Naive thymus-derived CD4-positive, alpha-beta T cell (primary cell): ENCODE measurements at regions not wholly inside any gene's neighbourhood (a gene's known extent, or its start where the extent isn't known, plus 50 kb on each side); places are given as distances from the start of the nearest gene placed in this dataset.

Experiments
- ATAC-seq: fragments of 150-1000 bp; cut with Tn5 transposase; 2 replicates; pipeline ENCODE4 v1.10.0; 2021; ENCODE audit warnings: mild to moderate bottlenecking, moderate library complexity
- CTCF ChIA-PET: fragments of 350-600 bp; sonication (Branson Sonifier 250); formaldehyde crosslinking; loops from one replicate; lab custom pipeline; 2021; ENCODE audit warnings: antibody characterized with exemption; lab: Charles Lee
- POLR2A ChIA-PET: fragments of 350-600 bp; sonication (Branson Sonifier 250); formaldehyde crosslinking; loops from one replicate; lab custom pipeline; 2021; ENCODE audit warnings: antibody characterized with exemption, inconsistent platforms; lab: Charles Lee
- DNase-seq, 9 donors: peaks; one replicate each; pipeline versions ENCODE4 v3.0.0 to v3.0.0-alpha.2; 2020 to 2022; ENCODE audit warnings: mixed read lengths in 1 of 9
- H3K27ac ChIP-seq: one replicate; pipeline ENCODE4 v1.7.0; 2013; ENCODE audit warnings: mild to moderate bottlenecking, low read depth, low read length, moderate library complexity
- H3K27me3 ChIP-seq, 2 donors: one replicate each; pipeline ENCODE4 v1.7.0; 2013; ENCODE audit warnings: low read length in 2 of 2, mild to moderate bottlenecking in 2 of 2, moderate library complexity in 2 of 2; ENCODE audit not compliant: control insufficient read depth in 2 of 2, insufficient read depth in 2 of 2
- H3K36me3 ChIP-seq, 3 experiments: 1 replicate in 2 of 3; 2 replicates in 1 of 3; pipeline ENCODE4 v1.7.0; 2013; ENCODE audit warnings: low read length in 3 of 3, mild to moderate bottlenecking in 3 of 3, moderate library complexity in 1 of 3; ENCODE audit not compliant: insufficient read depth in 3 of 3, control insufficient read depth in 2 of 3
- H3K4me1 ChIP-seq, 2 donors: one replicate each; pipeline ENCODE4 v1.7.0; 2013; ENCODE audit warnings: low read length in 2 of 2, mild to moderate bottlenecking in 2 of 2, moderate library complexity in 1 of 2; ENCODE audit not compliant: control insufficient read depth in 2 of 2, insufficient read depth in 2 of 2
- H3K4me3 ChIP-seq: 2 replicates; pipeline ENCODE4 v1.7.0; 2013; ENCODE audit warnings: mild to moderate bottlenecking, low read length
- H3K9me3 ChIP-seq, 3 experiments: 1 replicate in 2 of 3; 2 replicates in 1 of 3; pipeline ENCODE4 v1.7.0; 2013; ENCODE audit warnings: low read length in 3 of 3; ENCODE audit not compliant: control insufficient read depth in 2 of 3
- H3K27ac Mint-ChIP-seq, 9 donors: one replicate each; pipeline ENCODE4 v1.8.0; 2020 to 2022; ENCODE audit warnings: mixed read lengths in 9 of 9, mild to moderate bottlenecking in 8 of 9, moderate library complexity in 5 of 9, inconsistent platforms in 2 of 9
- H3K27me3 Mint-ChIP-seq, 5 donors: one replicate each; pipeline ENCODE4 v1.8.0; 2021 to 2022; ENCODE audit warnings: mixed read lengths in 5 of 5, mild to moderate bottlenecking in 1 of 5
- H3K36me3 Mint-ChIP-seq, 5 donors: one replicate each; pipeline ENCODE4 v1.8.0; 2020 to 2022; ENCODE audit warnings: mixed read lengths in 5 of 5, mild to moderate bottlenecking in 3 of 5, inconsistent platforms in 1 of 5
- H3K4me1 Mint-ChIP-seq, 7 donors: one replicate each; pipeline ENCODE4 v1.8.0; 2020 to 2022; ENCODE audit warnings: mixed read lengths in 7 of 7, mild to moderate bottlenecking in 3 of 7, inconsistent platforms in 1 of 7
- H3K4me3 Mint-ChIP-seq, 10 donors: one replicate each; pipeline ENCODE4 v1.8.0; 2020 to 2022; ENCODE audit warnings: mild to moderate bottlenecking in 10 of 10, mixed read lengths in 10 of 10, moderate library complexity in 6 of 10, inconsistent platforms in 2 of 10
- H3K9me3 Mint-ChIP-seq, 11 donors: one replicate each; pipeline ENCODE4 v1.8.0; 2020 to 2022; ENCODE audit warnings: mixed read lengths in 11 of 11, mild to moderate bottlenecking in 4 of 11, inconsistent platforms in 1 of 11, moderate library complexity in 1 of 11
- intact Hi-C, 2 donors: fragments of 100-400 bp; cut with micrococcal nuclease; formaldehyde crosslinking; loops; one replicate each; pipeline ENCODE4 v1.15.1; 2023

DNA sequence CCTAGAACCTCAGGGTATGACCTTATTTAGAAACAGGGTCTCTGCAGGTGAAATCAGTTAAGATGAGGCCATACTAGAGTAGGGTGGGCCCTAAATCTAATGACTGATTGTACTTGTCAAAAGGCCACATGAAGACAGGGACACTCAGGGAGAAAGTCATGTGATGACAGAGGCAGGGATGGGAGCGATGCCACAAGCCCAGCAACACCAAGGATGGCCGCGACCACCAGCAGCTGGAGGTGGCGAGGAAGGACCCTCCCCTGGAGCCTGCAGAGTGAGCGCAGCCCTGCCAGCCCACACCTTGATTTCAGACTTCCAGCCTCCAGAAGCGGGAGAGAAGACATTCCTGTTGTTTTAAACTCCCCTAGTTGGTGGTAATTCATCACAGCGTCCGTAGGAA is 199.9 kb downstream of the PHETA1 start:
- H3K9me3 Mint-ChIP-seq = no peaks in the 10 kb centered on the region
- intact Hi-C loops = no loop called here
- H3K27me3 Mint-ChIP-seq = peaks cover 0 to 7% (median 0%) of the 10 kb centered on the region in 5 donors
- no peaks in the 10 kb centered on the region for H3K27me3 ChIP-seq
- no peaks in the 10 kb centered on the region for H3K9me3 ChIP-seq
- H3K4me3 ChIP-seq = no peak overlapping the region
- no peak for DNase-seq
- H3K36me3 ChIP-seq = no peaks in the 10 kb centered on the region
- peaks cover 0 to 13% (median 4%) of the 10 kb centered on the region in 7 donors for H3K4me1 Mint-ChIP-seq
- H3K27ac ChIP-seq = no peak overlapping the region
- no peak overlapping the region for H3K4me3 Mint-ChIP-seq
- ChIA-PET CTCF (no interaction called here), POLR2A (no interaction called here)
- H3K27ac Mint-ChIP-seq = no peak overlapping the region
- no peaks in the 10 kb centered on the region for H3K4me1 ChIP-seq
- ATAC-seq = no peak
- H3K36me3 Mint-ChIP-seq = no peaks in the 10 kb centered on the region

DNA sequence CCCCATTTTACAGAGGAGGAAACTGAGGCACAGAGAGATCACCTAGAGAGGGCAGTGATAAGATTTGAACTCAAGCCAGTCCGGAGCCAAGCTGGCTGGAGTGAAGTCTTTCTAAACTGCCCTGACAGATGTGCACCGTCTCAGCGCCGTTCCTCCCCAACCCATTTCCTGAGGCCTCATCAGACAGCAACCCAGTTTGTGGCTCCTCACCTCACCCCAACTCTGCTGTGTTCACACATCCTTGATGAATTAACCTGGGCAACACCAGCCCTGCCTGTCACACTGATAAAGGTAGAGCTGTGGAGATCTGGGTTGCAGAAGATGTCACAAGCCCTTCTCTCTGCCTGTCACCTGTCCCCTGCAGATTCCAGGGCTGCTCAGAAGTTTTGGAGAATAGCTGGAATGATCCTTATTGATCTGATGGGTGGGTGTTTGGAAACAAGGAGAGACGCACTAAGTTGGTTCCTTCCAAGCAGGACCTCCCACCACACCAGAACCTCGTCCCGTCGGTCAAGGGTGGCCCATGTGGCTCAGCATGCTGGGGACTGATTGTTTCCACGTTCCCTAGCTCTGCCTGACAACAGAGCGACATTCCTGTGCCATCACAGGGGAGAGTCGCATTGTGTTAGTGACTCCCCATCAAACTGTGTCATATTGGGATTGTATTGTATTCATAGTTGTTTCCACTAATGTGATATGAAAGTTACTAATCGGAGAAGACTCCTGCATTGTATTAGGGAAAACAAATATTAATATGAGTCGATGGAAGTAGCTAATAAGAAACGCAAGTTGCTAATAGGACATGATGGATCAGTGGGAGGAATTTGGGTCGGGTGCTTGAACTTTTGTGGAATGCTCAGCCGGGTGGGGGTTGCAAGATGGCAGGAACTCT is 200.6 kb downstream of the PHETA1 start:
- no peaks in the 10 kb centered on the region for H3K36me3 ChIP-seq
- ATAC-seq (no peak), DNase-seq (no peak)
- no peak overlapping the region for H3K4me3 Mint-ChIP-seq
- peaks cover 0 to 7% (median 0%) of the 10 kb centered on the region in 5 donors for H3K27me3 Mint-ChIP-seq
- no peaks in the 10 kb centered on the region for H3K4me1 ChIP-seq
- no peaks in the 10 kb centered on the region for H3K9me3 ChIP-seq
- H3K4me1 Mint-ChIP-seq = peaks cover 0 to 13% (median 4%) of the 10 kb centered on the region in 7 donors
- POLR2A ChIA-PET = no interaction called here
- H3K4me3 ChIP-seq = no peak overlapping the region
- no peaks in the 10 kb centered on the region for H3K36me3 Mint-ChIP-seq
- no peaks in the 10 kb centered on the region for H3K27me3 ChIP-seq
- intact Hi-C loops = no loop called here
- CTCF ChIA-PET = no interaction called here
- H3K27ac ChIP-seq = no peak overlapping the region
- H3K27ac Mint-ChIP-seq = no peak overlapping the region
- no peaks in the 10 kb centered on the region for H3K9me3 Mint-ChIP-seq

DNA sequence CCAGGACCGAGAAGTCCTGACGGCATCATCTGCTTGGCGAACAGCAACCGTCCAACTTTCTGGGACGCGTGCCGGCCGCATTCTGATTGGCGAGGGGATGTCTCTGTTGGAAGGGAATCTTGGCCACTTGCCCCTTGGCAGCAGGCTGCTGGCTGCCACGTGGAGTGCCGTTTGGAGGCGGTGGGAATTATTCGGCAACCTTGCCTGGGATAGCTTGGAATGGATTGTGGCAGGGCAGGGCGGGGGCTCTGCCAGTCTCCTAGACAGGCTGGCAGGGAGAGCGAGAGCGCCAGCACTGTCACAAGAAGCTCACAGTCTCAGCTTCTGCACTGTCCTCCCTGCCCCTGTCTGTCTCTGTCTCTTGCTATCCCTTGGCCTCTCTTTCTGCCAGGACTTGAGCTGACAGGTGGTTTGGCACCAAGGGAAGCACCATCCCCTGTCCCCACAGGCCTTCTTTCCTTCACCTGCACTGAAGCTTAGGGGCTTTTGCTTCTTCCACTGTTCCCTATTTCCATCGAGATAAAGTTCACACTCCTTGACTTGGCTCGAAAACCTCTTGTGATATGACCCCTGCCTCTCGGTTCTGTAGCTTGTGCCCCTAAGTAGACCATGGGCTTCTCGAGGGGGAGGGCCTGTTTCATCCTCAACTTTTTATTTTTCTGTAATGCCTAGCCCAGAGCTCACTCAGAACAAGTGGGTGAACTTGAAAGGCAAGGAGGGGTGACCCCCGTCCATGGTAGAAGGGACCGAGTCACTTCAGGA is 201.9 kb downstream of the PHETA1 start:
- Histone ChIP-seq H3K9me3 (no peaks in the 10 kb centered on the region), H3K27me3 (no peaks in the 10 kb centered on the region), H3K36me3 (no peaks in the 10 kb centered on the region), H3K4me3 (no peak overlapping the region), H3K4me1 (no peaks in the 10 kb centered on the region), H3K27ac (no peak overlapping the region)
- Mint-ChIP-seq H3K36me3 (no peaks in the 10 kb centered on the region), H3K4me3 (no peak overlapping the region), H3K27ac (no peak overlapping the region), H3K9me3 (no peaks in the 10 kb centered on the region), H3K4me1 (peaks cover 0 to 13% (median 4%) of the 10 kb centered on the region in 7 donors), H3K27me3 (peaks cover 0 to 7% (median 0%) of the 10 kb centered on the region in 5 donors)
- POLR2A ChIA-PET = no interaction called here
- DNase-seq = no peak
- intact Hi-C loops = no loop called here
- no peak for ATAC-seq
- CTCF ChIA-PET = interaction anchor here (0.7 kb wide), 1 partner anchor 12 kb away, joined by 3 read pairs; no protein-coding TSS in a partner anchor

DNA sequence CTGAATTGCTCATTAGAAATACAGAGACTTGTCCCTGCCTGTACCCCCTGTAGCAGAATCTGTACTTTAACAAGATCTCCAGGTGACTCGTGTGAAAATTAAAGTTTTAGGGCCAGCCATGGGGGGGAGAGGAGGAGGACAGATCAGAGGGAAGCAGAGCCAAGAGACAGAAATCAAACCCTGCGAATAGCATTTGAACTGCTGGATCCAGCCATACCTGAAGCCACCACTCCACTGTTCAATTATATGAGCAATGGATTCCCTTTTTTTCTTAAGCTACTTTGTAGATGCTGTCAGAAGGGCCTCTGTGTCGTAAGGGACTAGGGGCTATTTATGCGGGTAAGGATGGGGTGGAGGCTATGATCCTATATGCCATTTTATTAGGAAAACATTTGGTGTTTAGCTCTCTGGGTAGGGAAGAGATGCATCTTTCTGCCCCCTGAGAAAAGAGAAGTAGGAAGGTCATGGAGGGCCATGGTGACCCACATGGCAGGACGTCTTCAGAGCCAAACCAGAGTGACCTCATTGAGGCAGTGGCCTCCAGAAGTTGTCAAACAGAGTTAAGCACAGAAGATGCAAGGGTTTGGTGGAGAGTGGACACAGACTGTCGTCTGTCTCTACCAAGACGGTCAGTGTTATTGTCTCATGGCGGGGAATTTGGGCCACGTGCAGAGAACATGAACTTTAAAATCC is 203.9 kb downstream of the PHETA1 start:
- Mint-ChIP-seq H3K4me1 (peaks cover 0 to 12% (median 0%) of the 10 kb centered on the region in 7 donors), H3K4me3 (no peak overlapping the region), H3K9me3 (no peaks in the 10 kb centered on the region), H3K36me3 (no peaks in the 10 kb centered on the region), H3K27me3 (peaks cover 0 to 4% (median 0%) of the 10 kb centered on the region in 5 donors), H3K27ac (no peak overlapping the region)
- no peaks in the 10 kb centered on the region for H3K9me3 ChIP-seq
- no peak for ATAC-seq
- POLR2A ChIA-PET = no interaction called here
- DNase-seq = no peak
- H3K4me1 ChIP-seq = no peaks in the 10 kb centered on the region
- no peak overlapping the region for H3K4me3 ChIP-seq
- no peak overlapping the region for H3K27ac ChIP-seq
- H3K27me3 ChIP-seq = no peaks in the 10 kb centered on the region
- CTCF ChIA-PET = no interaction called here
- H3K36me3 ChIP-seq = no peaks in the 10 kb centered on the region
- intact Hi-C loops = no loop called here

DNA sequence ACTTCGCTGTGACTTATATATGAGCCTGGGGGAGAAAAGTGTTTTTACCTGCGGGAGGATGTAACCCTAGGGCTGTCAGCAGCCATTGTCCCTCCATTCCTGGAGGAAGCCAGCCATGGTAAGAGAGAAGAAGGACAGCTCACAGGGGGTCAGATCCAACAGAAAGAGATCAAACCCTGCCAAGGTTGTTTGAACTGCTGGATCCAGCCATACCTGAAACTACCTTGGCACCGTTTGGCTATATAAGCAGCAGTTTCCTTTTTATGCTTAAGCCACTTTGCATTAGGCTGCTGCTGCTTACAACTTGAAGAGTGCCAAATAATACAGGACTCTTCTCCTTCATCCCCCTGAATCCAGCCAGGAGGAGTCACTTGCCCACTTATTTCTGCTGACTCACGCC is 205.5 kb downstream of the PHETA1 start:
- H3K27me3 Mint-ChIP-seq = peaks cover 0 to 4% (median 0%) of the 10 kb centered on the region in 5 donors
- POLR2A ChIA-PET = no interaction called here
- H3K27me3 ChIP-seq = no peaks in the 10 kb centered on the region
- DNase-seq (no peak), ATAC-seq (no peak)
- no peaks in the 10 kb centered on the region for H3K9me3 ChIP-seq
- no peak overlapping the region for H3K4me3 ChIP-seq
- no peaks in the 10 kb centered on the region for H3K9me3 Mint-ChIP-seq
- H3K36me3 ChIP-seq = no peaks in the 10 kb centered on the region
- H3K27ac ChIP-seq = no peak overlapping the region
- intact Hi-C loops = no loop called here
- H3K4me1 Mint-ChIP-seq = peaks cover 0 to 5% (median 0%) of the 10 kb centered on the region in 7 donors
- no peaks in the 10 kb centered on the region for H3K36me3 Mint-ChIP-seq
- CTCF ChIA-PET = no interaction called here
- no peak overlapping the region for H3K27ac Mint-ChIP-seq
- no peak overlapping the region for H3K4me3 Mint-ChIP-seq
- H3K4me1 ChIP-seq = no peaks in the 10 kb centered on the region

DNA sequence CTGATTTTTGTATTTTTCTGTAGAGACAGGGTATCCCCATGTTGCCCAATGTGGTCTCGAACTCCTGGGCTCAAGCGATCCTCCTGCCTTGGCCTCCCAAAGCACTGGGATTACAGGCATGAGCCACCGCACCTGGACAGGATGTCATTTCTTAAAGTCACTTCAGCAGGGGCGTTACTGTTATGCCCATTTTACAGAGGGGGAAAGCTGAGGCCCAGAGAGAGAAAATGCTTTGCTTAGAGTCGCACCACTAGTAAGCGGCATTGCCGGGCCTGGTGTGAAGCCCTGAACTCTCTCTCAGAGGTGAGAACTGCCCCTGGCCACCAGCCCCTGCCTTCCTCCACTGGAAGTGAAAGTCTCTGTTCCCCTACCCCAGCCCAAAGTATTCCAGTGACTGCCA is 207.0 kb downstream of the PHETA1 start:
- H3K27ac ChIP-seq = no peak overlapping the region
- Mint-ChIP-seq H3K27me3 (peaks cover 0 to 4% (median 0%) of the 10 kb centered on the region in 5 donors), H3K4me3 (no peak overlapping the region), H3K4me1 (no peaks in the 10 kb centered on the region), H3K9me3 (no peaks in the 10 kb centered on the region), H3K36me3 (no peaks in the 10 kb centered on the region), H3K27ac (peak overlapping the region in 1 of 9 donors; percentile 33)
- no peaks in the 10 kb centered on the region for H3K27me3 ChIP-seq
- ATAC-seq = no peak
- intact Hi-C loops = no loop called here
- no peaks in the 10 kb centered on the region for H3K36me3 ChIP-seq
- H3K9me3 ChIP-seq = no peaks in the 10 kb centered on the region
- H3K4me1 ChIP-seq = no peaks in the 10 kb centered on the region
- no peak overlapping the region for H3K4me3 ChIP-seq
- ChIA-PET CTCF (no interaction called here), POLR2A (no interaction called here)
- DNase-seq = no peak
